ENCODE measurements at regions not wholly inside any gene's neighbourhood (a gene's known extent, or its start where the extent isn't known, plus 50 kb on each side); places are given as distances from the start of the nearest gene placed in this dataset.

DNA sequence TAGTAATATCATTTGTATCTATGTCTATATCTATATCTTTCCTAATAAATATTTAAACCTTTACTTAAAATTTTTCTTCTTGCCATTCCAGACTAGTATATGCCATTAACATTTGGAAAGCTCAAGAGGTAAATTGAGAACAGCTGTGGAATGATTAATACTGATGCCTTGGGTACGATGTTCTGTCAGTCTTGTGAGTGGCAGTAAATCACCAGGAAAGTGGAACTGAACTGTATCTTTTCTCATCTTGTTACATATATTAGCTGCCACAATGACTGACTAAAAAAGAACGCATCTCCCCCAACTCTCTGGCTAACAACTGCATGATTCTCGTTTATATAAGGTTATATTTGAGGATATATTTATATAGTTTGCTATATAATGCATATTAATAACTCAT is 137.0 kb upstream of the ASCC3 start:
- H3K36me3 ChIP-seq, result no peaks in the 10 kb centered on the region
- no peaks in the 10 kb centered on the region for H3K4me1 ChIP-seq
- H3K27me3 ChIP-seq (ENCODE audit: low read depth), result no peaks in the 10 kb centered on the region
- no peak overlapping the region for H3K4me3 ChIP-seq
- H3K9me3 ChIP-seq, result no peaks in the 10 kb centered on the region
- no peak for TF ChIP-seq CTCF (IDR thresholded peaks at IDR 0.05)
- no peak for ATAC-seq
- DNase-seq, result no peak
- intact Hi-C loops (cut with DNase I), result no loop called here
- no peak overlapping the region for H3K27ac ChIP-seq

- Histone ChIP-seq H3K4me3 (no peak overlapping the region), H3K9me3 (no peaks in the 10 kb centered on the region), H3K27me3 (ENCODE audit: low read depth) (no peaks in the 10 kb centered on the region), H3K36me3 (no peaks in the 10 kb centered on the region), H3K27ac (no peak overlapping the region), H3K4me1 (no peaks in the 10 kb centered on the region)
- DNase-seq (no peak), ATAC-seq (no peak)
- intact Hi-C loops (cut with DNase I), result no loop called here
- TF ChIP-seq CTCF (IDR thresholded peaks at IDR 0.05), result no peak
These were observed 140.4 kb upstream of the ASCC3 start for GRCh38 chr6:101021504-101021903.

GRCh38 chr6:101042966-101043365 is 161.8 kb upstream of the ASCC3 start:
- DNase-seq (no peak), ATAC-seq (no peak)
- no peak overlapping the region for H3K4me3 ChIP-seq
- peaks cover 5% of the 10 kb centered on the region for H3K9me3 ChIP-seq
- H3K27me3 ChIP-seq (ENCODE audit: low read depth), result no peaks in the 10 kb centered on the region
- H3K27ac ChIP-seq, result no peak overlapping the region
- intact Hi-C loops (cut with DNase I), result no loop called here
- no peaks in the 10 kb centered on the region for H3K36me3 ChIP-seq
- TF ChIP-seq CTCF (IDR thresholded peaks at IDR 0.05), result no peak
- H3K4me1 ChIP-seq, result no peaks in the 10 kb centered on the region

- Histone ChIP-seq H3K4me3 (no peak overlapping the region), H3K4me1 (no peaks in the 10 kb centered on the region), H3K9me3 (no peaks in the 10 kb centered on the region), H3K27me3 (ENCODE audit: low read depth) (no peaks in the 10 kb centered on the region), H3K27ac (no peak overlapping the region), H3K36me3 (no peaks in the 10 kb centered on the region)
- no peak for DNase-seq
- intact Hi-C loops (cut with DNase I), result no loop called here
- TF ChIP-seq CTCF (IDR thresholded peaks at IDR 0.05), result no peak
- ATAC-seq, result no peak
These were observed 177.2 kb upstream of the ASCC3 start for GRCh38 chr6:101058296-101058695.

DNA sequence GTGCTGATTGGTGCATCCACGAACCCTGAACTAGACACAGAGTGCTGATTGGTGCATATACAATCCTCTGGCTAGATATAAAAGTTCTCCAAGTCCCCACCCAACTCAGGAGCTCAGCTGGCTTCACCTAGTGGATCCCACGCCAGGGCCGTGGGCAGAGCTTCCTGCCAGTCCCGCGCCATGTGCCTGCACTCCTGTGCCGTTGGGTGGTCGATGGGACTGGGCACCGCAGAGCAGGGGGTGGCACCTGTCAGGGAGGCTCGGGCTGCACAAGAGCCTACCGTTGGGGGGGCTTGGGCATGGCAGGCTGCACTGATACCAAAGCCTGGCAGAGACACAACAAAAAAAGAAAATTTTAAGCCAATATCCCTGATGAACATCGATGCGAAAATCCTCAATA is 185.4 kb upstream of the ASCC3 start:
- ATAC-seq, result no peak
- no peak for DNase-seq
- intact Hi-C loops (cut with DNase I), result no loop called here
- TF ChIP-seq CTCF (IDR thresholded peaks at IDR 0.05), result no peak
- no peak overlapping the region for H3K27ac ChIP-seq
- no peak overlapping the region for H3K4me3 ChIP-seq
- no peaks in the 10 kb centered on the region for H3K36me3 ChIP-seq
- no peaks in the 10 kb centered on the region for H3K9me3 ChIP-seq
- no peaks in the 10 kb centered on the region for H3K27me3 ChIP-seq (ENCODE audit: low read depth)
- no peaks in the 10 kb centered on the region for H3K4me1 ChIP-seq

DNA sequence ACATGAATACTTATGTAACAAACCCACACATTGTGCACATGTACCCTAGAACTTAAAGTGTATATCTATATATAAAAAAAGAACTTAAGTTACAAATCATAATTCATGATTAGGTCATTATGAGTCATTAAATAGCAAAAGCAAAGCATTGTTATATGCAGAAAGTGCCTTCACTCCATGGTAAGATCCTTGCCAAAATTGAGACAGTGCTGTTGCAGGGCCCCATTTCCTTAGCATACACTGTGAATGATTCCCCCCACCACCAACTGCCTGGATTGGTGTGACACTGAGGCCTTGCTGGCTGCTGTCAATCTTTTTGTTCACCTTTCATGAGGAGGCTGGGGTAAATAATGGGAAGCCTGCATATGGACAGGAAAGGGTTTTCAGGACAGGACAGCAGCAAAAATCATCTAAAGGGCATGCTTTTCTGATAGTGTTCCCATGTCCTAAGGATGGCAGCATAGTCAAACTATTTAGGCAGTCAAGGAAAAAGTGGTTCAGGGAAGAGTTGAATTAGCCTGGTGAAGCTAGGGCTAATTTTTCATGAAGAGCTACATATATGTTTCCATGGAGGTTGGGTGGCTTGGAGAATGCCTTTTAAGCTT is 188.2 kb upstream of the ASCC3 start:
- H3K4me1 ChIP-seq, result no peaks in the 10 kb centered on the region
- no peak for TF ChIP-seq CTCF (IDR thresholded peaks at IDR 0.05)
- DNase-seq, result no peak
- no peaks in the 10 kb centered on the region for H3K36me3 ChIP-seq
- H3K4me3 ChIP-seq, result no peak overlapping the region
- no peaks in the 10 kb centered on the region for H3K9me3 ChIP-seq
- no peak for ATAC-seq
- H3K27ac ChIP-seq, result no peak overlapping the region
- intact Hi-C loops (cut with DNase I), result no loop called here
- H3K27me3 ChIP-seq (ENCODE audit: low read depth), result no peaks in the 10 kb centered on the region

All from lower lobe of right lung (tissue), 2 donors.